ENCODE measurements at regions not wholly inside any gene's neighbourhood (a gene's known extent, or its start where the extent isn't known, plus 50 kb on each side); places are given as distances from the start of the nearest gene placed in this dataset.

GRCh38 chr14:101494826-101495225, 66.5 kb upstream of the DIO3 start:
- Mint-ChIP-seq H3K27ac (no peak overlapping the region), H3K9me3 (ENCODE audit: low read depth) (no peaks in the 10 kb centered on the region), H3K27me3 (peaks cover 13% of the 10 kb centered on the region), H3K36me3 (no peaks in the 10 kb centered on the region), H3K4me3 (no peak overlapping the region), H3K4me1 (ENCODE audit: low read depth) (no peaks in the 10 kb centered on the region)

- H3K4me3 Mint-ChIP-seq = no peak overlapping the region
- H3K36me3 Mint-ChIP-seq = no peaks in the 10 kb centered on the region
- H3K9me3 Mint-ChIP-seq (ENCODE audit: low read depth) = no peaks in the 10 kb centered on the region
- H3K4me1 Mint-ChIP-seq (ENCODE audit: low read depth) = no peaks in the 10 kb centered on the region
- H3K27me3 Mint-ChIP-seq = peaks cover 12% of the 10 kb centered on the region
- no peak overlapping the region for H3K27ac Mint-ChIP-seq
Observed at GRCh38 chr14:101495284-101495683, 66.0 kb upstream of the DIO3 start.

GRCh38 chr14:101495827-101496775, 65.2 kb upstream of the DIO3 start:
- Mint-ChIP-seq H3K36me3 (no peaks in the 10 kb centered on the region), H3K9me3 (ENCODE audit: low read depth) (no peaks in the 10 kb centered on the region), H3K4me1 (ENCODE audit: low read depth) (no peaks in the 10 kb centered on the region), H3K27ac (no peak overlapping the region), H3K27me3 (peaks cover 11% of the 10 kb centered on the region), H3K4me3 (no peak overlapping the region)

GRCh38 chr14:101496776-101497683, 64.3 kb upstream of the DIO3 start:
- Mint-ChIP-seq H3K4me3 (no peak overlapping the region), H3K4me1 (ENCODE audit: low read depth) (no peaks in the 10 kb centered on the region), H3K36me3 (no peaks in the 10 kb centered on the region), H3K27me3 (peaks cover 11% of the 10 kb centered on the region), H3K9me3 (ENCODE audit: low read depth) (no peaks in the 10 kb centered on the region), H3K27ac (no peak overlapping the region)

GRCh38 chr14:101497684-101498525, 63.4 kb upstream of the DIO3 start:
- Mint-ChIP-seq H3K36me3 (no peaks in the 10 kb centered on the region), H3K9me3 (ENCODE audit: low read depth) (no peaks in the 10 kb centered on the region), H3K4me1 (ENCODE audit: low read depth) (no peaks in the 10 kb centered on the region), H3K27me3 (peaks cover 11% of the 10 kb centered on the region), H3K27ac (no peak overlapping the region), H3K4me3 (no peak overlapping the region)

GRCh38 chr14:101498526-101498860, 62.8 kb upstream of the DIO3 start:
- Mint-ChIP-seq H3K9me3 (ENCODE audit: low read depth) (no peaks in the 10 kb centered on the region), H3K4me3 (no peak overlapping the region), H3K4me1 (ENCODE audit: low read depth) (no peaks in the 10 kb centered on the region), H3K36me3 (no peaks in the 10 kb centered on the region), H3K27me3 (peaks cover 11% of the 10 kb centered on the region), H3K27ac (no peak overlapping the region)

- H3K9me3 Mint-ChIP-seq (ENCODE audit: low read depth) = no peaks in the 10 kb centered on the region
- H3K27me3 Mint-ChIP-seq = peaks cover 9% of the 10 kb centered on the region
- no peaks in the 10 kb centered on the region for H3K36me3 Mint-ChIP-seq
- no peak overlapping the region for H3K27ac Mint-ChIP-seq
- no peaks in the 10 kb centered on the region for H3K4me1 Mint-ChIP-seq (ENCODE audit: low read depth)
- no peak overlapping the region for H3K4me3 Mint-ChIP-seq
Observed at GRCh38 chr14:101499080-101499479, 62.2 kb upstream of the DIO3 start.

- no peak overlapping the region for H3K4me3 Mint-ChIP-seq
- peaks cover 9% of the 10 kb centered on the region for H3K27me3 Mint-ChIP-seq
- no peaks in the 10 kb centered on the region for H3K9me3 Mint-ChIP-seq (ENCODE audit: low read depth)
- H3K27ac Mint-ChIP-seq = no peak overlapping the region
- no peaks in the 10 kb centered on the region for H3K36me3 Mint-ChIP-seq
- no peaks in the 10 kb centered on the region for H3K4me1 Mint-ChIP-seq (ENCODE audit: low read depth)
Observed at GRCh38 chr14:101499513-101499912, 61.8 kb upstream of the DIO3 start.

- Mint-ChIP-seq H3K27me3 (peaks cover 9% of the 10 kb centered on the region), H3K4me3 (no peak overlapping the region), H3K9me3 (ENCODE audit: low read depth) (no peaks in the 10 kb centered on the region), H3K27ac (no peak overlapping the region), H3K4me1 (ENCODE audit: low read depth) (no peaks in the 10 kb centered on the region), H3K36me3 (no peaks in the 10 kb centered on the region)
Observed at GRCh38 chr14:101500061-101500460, 61.2 kb upstream of the DIO3 start.

GRCh38 chr14:101500681-101501080, 60.6 kb upstream of the DIO3 start:
- Mint-ChIP-seq H3K27me3 (peaks cover 9% of the 10 kb centered on the region), H3K4me1 (ENCODE audit: low read depth) (no peaks in the 10 kb centered on the region)

GRCh38 chr14:101501341-101501740, 60.0 kb upstream of the DIO3 start:
- Mint-ChIP-seq H3K9me3 (ENCODE audit: low read depth) (no peaks in the 10 kb centered on the region), H3K36me3 (no peaks in the 10 kb centered on the region), H3K4me3 (no peak overlapping the region), H3K27me3 (peaks cover 9% of the 10 kb centered on the region), H3K4me1 (ENCODE audit: low read depth) (no peaks in the 10 kb centered on the region), H3K27ac (no peak overlapping the region)

More at GRCh38 chr14:101500681-101501080, 60.6 kb upstream of the DIO3 start:
- H3K36me3 Mint-ChIP-seq = no peaks in the 10 kb centered on the region
- no peaks in the 10 kb centered on the region for H3K9me3 Mint-ChIP-seq (ENCODE audit: low read depth)
- no peak overlapping the region for H3K4me3 Mint-ChIP-seq
- H3K27ac Mint-ChIP-seq = no peak overlapping the region

- no peaks in the 10 kb centered on the region for H3K36me3 Mint-ChIP-seq
- no peak overlapping the region for H3K27ac Mint-ChIP-seq
- H3K27me3 Mint-ChIP-seq = peaks cover 9% of the 10 kb centered on the region
- H3K4me1 Mint-ChIP-seq (ENCODE audit: low read depth) = no peaks in the 10 kb centered on the region
- H3K9me3 Mint-ChIP-seq (ENCODE audit: low read depth) = no peaks in the 10 kb centered on the region
- H3K4me3 Mint-ChIP-seq = no peak overlapping the region
Observed at GRCh38 chr14:101501858-101502615, 59.3 kb upstream of the DIO3 start.

GRCh38 chr14:101502761-101503392, 58.4 kb upstream of the DIO3 start:
- no peak overlapping the region for H3K27ac Mint-ChIP-seq
- H3K4me1 Mint-ChIP-seq (ENCODE audit: low read depth) = no peaks in the 10 kb centered on the region
- no peaks in the 10 kb centered on the region for H3K36me3 Mint-ChIP-seq
- no peak overlapping the region for H3K4me3 Mint-ChIP-seq
- H3K9me3 Mint-ChIP-seq (ENCODE audit: low read depth) = no peaks in the 10 kb centered on the region
- peaks cover 8% of the 10 kb centered on the region for H3K27me3 Mint-ChIP-seq

Data from activated naive CD8-positive, alpha-beta T cell (primary cell).